LNCAP (cell line): ENCODE measurements at regions not wholly inside any gene's neighbourhood (a gene's known extent, or its start where the extent isn't known, plus 50 kb on each side); places are given as distances from the start of the nearest gene placed in this dataset.

Source experiments
- CTCF ChIP-seq: fragments of 450-650 bp; IDR thresholded peaks from 2 replicates; pipeline ENCODE4 v1.5.1; 2017; ENCODE audit warnings: mild to moderate bottlenecking

GRCh38 chr10:43957267-43958070, 308.8 kb upstream of the ZNF32 start:
- no peak for TF ChIP-seq CTCF

- TF ChIP-seq CTCF: no peak
These were observed 307.3 kb upstream of the ZNF32 start for GRCh38 chr10:43955978-43956377.

GRCh38 chr10:43955002-43955596, 306.4 kb upstream of the ZNF32 start:
- TF ChIP-seq CTCF: no peak

GRCh38 chr10:43953672-43954071, 305.0 kb upstream of the ZNF32 start:
- TF ChIP-seq CTCF: no peak

- TF ChIP-seq CTCF: no peak
These were observed 304.1 kb upstream of the ZNF32 start for GRCh38 chr10:43952760-43953159.

- TF ChIP-seq CTCF: no peak
These were observed 300.7 kb upstream of the ZNF32 start for GRCh38 chr10:43949351-43949750.

GRCh38 chr10:43946445-43946844, 297.8 kb upstream of the ZNF32 start:
- TF ChIP-seq CTCF: no peak
